AML-193 (cell line): ENCODE measurements at regions not wholly inside any gene's neighbourhood (a gene's known extent, or its start where the extent isn't known, plus 50 kb on each side); places are given as distances from the start of the nearest gene placed in this dataset.
"Not testable (repeated sequence)": the region's sequence is repeated elsewhere in the genome, so short reads cannot be mapped to it uniquely, and the experiment has no call there.

Experiments used
- DNase-seq, 2 experiments: peaks; one replicate each; lab custom pipeline; 2025; lab: John Stamatoyannopoulos, UW

DNA sequence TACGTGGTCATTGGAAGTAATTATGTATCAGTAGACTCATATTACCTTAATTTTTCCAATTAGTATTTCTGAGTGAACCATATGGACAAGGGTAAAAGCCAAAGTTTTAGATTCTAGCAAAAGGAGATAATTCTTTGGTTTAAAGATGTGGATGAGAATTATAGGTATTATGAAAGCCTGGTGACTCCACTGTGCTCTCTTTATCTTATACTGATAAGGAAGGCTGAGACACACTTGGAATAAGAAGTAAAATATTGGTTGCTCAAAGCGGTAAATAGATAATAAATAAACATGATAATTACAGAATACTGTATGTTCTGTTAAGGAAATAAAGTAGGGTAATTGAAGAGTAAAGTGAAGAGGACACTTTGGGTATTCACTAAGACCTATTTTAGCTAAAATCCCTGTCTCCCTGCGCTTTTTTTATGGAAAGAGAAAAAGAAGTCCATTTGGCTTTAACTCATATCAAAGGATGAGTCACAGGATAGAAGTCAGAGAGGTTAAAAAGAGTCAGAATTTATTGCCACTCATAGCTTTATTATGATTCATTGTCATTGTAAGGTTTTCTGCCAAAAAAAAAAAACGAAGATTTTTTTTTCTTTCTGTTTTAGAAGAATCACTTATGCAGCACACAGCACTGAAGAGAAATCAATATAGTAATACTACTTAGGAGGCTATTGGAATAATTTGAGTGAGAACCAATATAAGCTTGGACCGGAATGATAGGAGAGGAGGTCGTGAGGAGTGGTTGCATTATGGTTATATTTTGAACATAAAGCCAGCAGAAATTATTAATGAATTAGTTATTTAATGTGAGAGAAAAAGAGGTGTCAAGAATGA lies 2463.1 kb downstream of the ARAP2 start:
- no peak for DNase-seq

DNA sequence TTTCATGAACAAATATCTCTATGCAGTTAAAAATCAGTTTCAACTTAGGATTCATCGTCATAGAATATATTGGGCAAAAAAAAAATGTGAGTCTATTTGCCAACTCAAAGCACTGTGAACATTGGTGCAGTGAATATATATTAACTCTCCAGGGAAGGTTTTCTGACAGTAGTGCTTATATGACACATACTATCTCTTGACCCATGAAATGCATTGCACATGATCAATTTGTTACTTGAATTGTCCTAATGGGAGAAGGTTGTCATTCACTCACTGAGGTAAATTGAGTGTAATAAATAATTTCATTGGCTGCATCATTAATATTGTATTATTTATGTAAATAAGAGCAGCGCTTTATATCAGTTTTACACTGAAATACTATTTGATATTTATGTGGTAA lies 2458.5 kb downstream of the ARAP2 start:
- DNase-seq: no peak

DNA sequence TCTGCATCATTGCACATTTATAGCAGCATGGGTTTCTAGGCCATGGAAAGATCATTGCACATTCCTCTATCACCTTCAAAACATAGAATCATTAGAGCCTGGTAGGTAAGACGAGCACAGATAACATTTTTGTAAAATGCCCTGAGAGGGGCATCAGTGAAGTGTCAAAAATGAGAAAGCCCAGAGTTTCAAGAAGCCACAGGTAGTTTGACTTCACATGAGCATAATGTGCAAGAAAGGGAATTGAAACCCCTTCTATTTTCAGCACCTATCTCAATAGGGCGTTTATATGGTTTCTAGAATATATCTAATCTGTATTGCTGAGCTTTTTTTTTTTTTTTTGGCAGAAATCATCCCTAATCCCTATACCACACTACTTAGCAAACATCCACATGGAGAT lies 2441.7 kb downstream of the ARAP2 start:
- no peak for DNase-seq

DNA sequence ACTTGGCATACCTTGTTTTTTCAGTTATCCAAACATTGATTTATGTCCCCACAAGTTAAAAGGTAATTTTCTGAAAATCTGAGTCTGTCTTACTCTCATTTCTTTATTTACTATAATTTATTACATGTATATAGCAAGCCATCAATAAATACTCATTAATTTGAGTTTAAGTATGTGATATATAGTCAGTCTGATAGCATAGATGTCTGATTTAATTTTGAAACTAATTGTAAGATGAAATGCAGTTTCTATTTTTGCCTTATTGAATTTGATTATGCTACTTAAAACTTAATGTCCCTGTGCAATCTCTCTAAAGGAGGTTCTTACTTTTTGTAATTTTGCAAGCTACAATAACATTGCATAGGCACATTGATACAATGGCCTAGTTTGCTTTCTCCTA lies 2418.6 kb downstream of the ARAP2 start:
- no peak for DNase-seq

DNA sequence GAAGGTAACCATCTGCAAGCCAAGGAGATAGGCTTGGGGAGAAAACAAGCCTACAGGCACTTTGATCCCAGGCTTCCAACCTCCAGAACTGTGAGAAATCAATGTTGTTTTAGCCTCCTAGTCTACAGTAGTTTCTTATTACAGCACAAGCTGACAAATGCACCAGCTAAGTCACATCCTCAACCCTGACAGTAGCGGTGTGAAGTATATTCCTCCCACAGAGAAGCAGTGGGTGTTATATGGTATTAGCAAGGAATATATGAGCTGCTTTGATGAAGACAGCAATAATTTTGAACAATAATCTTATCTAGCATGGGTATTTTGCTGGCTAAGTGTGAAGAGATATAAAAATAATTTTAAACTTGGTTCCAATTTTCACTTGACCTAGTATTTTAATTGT lies 2415.0 kb downstream of the ARAP2 start:
- DNase-seq: not testable (repeated sequence)

DNA sequence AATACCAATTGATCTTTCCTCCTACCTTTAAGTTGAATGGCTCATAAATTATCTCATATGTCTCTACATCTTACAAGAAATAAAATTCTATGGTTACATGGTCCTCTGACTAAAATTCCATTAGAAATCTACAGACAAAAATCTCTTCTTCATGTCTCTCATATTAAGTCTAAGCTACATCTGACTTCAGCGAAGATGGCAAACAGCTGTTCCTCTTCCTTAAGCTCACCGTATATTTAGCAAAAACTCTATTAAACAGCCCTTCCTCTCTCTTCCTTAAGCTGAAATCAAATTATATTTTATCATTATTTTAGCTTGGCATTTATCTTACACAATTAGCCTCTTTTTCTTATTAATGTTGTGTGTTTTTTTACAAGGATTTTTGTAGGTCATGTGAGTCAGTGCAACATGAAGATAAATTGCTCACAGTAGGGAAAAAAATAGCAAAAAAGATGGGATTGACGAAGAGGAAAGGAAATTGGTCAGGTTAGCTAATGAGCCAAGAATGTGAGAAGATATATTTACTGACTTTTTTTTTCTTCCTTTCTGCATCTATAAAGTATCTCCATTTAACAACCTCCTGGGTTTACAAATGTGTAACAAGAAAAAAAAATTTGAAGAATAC lies 2412.8 kb downstream of the ARAP2 start:
- DNase-seq: no peak

DNA sequence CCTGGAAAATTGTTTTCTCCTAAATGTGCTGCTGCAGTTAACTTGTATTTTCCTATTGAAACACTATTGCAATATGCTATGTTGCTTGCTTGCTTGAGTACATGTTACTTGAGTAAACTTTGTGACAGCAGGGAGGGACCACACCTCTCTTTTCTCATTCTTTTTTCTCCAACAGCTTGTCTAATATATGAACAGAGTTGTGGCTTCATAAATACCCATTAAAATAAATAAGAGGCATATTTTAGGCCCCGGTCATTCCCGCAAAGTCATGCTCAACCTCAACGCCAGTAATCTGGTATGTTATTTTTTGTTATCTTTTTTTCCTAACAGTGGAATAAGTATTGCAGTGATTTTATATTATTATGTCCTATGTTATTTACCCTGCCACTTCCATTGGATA lies 2408.6 kb downstream of the ARAP2 start:
- DNase-seq: not testable (repeated sequence)

DNA sequence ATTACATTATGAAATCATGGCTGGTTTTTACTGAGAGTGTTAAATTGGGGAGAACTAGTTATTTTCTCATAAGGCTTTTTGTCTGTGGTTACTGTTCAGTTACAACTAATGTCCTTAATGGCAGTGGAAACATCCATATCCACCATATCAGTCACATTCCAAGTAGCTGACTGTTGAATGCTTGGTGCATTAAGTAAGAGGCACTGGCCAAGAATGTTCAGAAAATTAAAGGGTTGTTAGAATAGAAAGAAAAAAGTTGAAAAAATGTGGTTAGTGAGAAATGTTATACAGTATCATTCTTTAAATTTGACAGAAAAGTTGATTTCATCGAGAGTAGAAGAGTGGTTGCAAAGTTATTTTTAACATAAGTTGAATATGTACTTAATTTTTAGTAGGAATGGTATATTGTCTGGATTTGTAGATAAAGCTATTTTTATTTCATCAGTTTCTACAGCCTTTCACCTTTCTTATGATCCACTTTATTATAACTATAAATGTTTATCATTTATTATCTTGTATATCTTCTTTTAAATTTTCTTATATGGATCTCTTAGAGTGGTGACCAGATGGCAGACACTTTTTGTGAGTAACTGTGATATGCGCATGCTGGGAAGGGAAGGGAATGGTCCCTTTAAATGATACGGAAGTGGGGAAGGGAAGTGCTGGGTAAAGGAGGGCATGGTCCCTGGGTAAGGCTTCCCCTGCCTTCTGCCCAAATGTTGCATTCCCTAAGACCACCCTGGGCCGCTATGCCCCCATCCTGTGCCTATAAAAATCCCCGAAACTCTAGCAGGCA lies 2407.1 kb downstream of the ARAP2 start:
- DNase-seq: no peak

DNA sequence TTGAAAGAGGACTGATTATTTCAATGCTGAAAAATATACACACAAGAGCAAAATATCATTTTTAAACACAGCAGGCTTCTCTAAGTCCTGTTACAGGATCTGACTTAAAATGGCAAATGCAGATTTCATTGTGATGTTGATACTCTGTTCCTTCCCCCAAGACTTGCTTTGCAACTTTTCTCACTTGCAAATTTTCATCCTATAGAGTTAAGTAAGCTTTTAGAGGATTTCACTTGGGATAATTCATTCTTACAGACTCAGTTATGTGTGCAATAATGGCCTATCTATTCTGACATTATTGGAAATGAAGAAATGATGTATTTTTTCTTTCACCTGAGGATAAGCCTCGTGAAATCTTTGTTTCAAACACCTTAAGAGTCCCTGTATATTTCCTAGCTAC lies 2403.2 kb downstream of the ARAP2 start:
- no peak for DNase-seq

DNA sequence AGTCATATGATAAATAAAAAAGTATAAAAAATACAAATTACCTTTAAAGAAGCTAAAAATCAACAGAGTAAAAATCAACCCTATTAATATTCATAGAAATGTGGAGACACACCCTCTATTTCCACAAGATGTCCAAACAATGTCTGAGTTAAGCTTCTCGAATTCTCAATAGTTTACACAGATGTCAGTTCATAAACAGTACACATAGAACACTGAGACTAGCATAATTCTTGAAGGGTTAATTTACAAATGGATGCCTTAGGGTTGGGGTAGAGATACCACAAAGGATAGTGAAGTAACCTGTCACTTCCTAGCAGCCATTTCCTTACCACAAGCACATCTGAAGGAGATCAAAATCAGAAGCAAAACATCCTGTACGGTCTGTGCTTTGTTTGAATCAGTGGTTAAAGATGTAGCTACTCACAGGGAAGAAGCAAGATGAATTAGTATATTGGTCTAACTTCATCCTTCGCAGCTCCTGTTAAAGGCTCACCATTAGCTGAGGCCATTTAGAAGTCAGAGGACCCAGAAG lies 2393.9 kb downstream of the ARAP2 start:
- no peak for DNase-seq

DNA sequence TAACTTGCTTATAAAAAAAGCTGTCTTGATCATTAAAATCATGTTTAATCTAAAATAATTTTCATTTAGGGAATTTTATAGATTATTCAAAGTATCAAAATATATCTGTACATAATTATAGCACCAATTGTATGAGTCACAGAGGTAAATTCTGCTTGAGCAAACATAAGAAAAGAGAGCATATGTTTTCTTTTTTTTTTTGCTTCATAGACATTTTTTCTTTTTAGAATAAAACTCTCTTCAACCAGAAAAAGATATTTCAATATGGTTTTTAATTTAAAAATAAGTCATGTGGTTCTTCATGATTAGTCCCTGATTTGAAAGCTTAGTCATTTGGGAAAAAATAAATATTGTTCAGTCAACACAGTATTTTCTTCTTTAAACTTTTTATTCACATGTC lies 2390.6 kb downstream of the ARAP2 start:
- not testable (repeated sequence) for DNase-seq

DNA sequence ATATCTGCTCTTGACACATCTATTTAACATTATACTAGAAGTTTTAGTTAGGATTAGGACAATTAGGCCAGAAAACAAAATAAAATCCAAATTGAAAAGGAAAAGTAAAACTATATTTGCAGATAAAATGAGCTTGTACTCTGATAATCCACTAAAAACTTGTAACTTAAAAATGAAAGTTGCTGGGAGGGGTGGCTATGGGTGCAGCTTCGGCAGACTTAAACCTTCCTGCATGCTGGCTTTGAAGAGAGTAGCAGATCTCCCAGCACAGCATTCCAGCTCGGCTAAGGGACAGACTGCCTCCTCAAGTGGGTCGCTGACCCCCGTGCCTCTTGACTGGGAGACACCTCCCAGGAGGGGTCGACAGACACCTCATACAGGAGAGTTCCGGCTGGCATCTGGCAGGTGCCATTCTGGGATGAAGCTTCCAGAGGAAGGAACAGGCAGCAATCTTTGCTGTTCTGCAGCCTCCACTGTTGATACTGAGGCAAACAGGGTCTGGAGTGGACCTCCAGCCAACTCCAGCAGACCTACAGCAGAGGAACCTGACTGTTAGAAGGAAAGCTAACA lies 2379.9 kb downstream of the ARAP2 start:
- DNase-seq: no peak

DNA sequence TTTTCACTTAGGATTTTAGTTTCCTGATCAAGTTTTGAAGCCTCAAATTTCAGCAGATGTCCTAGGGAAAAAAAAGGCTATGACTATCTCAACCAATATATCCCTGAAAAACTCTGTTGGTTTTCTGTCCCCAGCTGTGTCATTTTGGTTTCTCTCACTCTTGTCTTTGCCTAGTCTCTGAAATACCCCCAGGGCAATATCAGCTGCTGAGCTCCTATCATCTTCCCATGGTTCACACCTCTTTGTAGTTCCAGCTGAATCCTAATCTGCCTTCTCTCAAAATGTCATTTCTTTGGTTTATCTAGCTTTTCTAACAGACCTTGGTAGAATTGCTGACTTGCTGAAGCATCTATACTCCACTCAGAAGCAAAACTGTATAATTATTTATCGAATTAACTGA lies 2370.5 kb downstream of the ARAP2 start:
- no peak for DNase-seq

DNA sequence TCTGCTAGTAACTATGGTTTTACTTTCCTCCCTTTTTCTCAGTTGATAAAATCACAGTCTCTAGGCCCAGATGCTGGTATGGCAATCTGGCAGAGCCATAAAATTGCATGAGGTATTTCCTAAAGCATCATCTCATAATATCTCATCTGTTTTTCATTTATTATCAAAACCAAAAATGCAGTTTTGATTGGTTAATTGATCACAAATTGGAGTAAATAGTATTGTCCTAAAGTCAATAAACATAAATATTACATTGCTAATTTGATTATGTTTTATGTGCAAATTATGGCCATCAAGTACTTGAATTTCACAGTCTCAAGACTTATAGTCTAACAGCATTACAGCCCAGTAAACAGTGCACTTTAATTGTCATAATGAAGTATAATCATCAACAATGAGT lies 2365.6 kb downstream of the ARAP2 start:
- no peak for DNase-seq

DNA sequence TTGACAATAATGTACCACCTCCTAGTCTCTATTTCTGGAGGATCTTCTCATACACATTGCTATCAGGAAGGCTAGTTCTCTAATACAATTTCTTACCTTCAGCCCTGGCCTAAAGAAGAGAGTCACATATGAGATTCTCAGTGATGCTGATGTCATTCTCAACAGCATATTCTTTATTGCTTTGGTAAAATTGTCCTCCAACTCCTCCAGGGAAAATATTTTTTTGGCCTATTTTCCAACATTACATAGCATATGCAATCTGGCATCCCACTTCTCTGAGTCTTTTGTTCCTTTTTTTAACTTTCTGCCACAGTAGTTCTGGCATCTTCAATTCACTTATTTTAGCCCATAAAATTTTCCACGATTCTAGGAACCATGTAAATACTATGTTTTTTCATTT lies 2363.1 kb downstream of the ARAP2 start:
- no peak for DNase-seq

DNA sequence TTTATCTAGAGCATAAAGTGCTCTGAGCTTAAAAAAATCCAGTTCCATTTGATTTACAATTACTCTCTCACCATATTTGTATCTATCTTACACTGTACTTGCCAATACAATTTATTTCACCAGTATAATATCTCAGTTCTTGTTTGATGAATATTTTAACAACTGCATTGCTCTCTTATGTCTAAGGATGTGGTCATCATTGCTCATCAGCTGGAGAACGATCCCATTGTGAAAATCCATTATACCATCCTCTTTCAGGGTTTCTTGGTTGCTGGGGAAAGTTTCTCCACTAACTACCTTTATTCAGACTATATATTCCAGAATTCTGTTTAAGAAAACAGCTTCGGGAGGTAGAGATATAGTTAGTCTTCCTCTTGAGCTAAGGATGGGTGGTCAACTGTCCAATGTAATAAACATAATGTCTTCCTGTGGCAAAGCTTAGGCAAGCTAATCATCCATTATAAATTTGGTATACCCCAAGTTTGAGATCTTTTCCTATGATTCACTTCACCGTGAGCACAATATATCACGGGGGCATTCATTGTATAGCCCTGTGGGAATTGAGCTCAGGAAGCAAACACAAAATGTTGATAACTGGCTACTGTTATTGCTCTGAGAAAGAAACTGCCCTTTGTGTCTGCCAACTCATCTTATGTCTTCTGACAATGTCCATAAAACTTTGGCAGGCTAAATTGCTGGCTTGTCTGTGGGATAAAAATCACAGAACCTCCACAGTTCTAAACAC lies 2361.9 kb downstream of the ARAP2 start:
- no peak for DNase-seq

DNA sequence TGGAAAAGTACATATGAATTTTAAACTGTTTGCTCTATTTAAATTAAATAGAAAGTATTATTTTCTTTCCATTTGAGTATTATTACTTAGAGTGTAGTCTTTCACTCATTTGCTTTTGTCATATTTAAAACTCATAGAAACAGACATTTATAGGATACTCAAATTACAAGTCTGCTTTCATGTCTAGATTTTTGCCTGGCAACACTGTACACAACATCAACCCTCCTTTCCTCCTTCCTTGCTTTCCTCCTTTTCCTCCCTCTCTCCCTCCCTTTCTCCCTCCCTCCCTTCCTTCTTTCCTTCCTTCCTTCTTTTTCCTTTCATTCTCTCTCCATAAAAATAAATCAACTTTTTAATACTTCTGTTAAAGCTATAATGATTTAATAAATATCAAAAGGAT lies 2361.2 kb downstream of the ARAP2 start:
- DNase-seq: no peak

DNA sequence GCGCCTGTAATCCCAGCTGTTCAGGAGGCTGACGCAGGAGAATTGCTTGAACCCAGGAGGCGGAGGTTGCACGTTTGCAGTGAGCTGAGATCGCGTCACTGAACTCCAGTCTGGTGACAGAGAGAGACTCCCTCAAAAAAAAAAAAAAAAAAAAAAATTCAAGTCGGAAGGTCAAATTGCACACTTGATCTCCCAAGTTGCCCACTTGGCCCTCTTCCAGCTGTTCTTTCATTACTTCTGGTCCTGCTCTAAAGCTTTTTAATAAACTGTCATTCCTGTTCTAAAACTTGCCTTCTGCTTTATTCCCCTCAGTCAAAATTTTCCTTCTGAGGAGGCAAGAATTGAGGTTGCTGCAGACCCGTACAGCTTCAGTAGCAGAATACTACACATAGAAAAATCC lies 2358.0 kb downstream of the ARAP2 start:
- DNase-seq: no peak

DNA sequence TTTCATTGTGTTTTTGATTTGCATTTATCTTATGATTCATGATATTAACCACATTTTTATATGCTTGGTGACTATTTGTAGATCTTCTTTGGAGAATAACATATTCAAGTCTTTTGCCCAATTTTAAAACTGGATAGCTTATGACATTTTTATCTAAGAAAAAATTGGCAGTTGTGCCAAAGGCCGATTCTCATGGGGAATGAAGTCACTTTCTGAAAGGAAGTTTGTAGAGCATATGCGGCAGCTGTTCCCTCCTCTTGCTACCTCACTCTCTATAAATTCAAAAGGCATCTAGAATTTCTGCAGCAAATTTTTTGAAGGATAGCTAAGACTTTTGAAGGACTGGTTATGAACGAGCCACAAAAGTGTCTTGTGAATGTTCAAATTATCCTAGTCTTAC lies 2353.5 kb downstream of the ARAP2 start:
- no peak for DNase-seq

DNA sequence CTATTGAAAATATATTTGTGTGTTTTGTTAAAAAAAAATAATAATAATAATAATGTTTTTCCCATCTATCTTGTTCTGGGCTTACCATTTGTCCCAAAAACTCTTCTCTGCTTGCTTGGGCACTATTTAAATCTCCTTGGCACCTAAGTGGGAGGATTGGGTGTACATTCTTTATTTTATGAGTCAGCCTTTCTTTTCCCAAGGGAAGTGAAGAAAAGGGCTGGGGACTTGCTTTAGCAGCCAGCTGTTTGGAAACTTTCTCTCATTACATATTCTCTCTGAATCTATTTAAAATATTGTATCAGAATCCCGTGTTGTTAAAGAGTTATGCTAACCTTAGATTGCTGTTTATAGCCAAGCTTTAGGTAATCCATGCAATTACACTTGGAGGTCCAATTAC lies 2332.4 kb downstream of the ARAP2 start:
- no peak for DNase-seq

DNA sequence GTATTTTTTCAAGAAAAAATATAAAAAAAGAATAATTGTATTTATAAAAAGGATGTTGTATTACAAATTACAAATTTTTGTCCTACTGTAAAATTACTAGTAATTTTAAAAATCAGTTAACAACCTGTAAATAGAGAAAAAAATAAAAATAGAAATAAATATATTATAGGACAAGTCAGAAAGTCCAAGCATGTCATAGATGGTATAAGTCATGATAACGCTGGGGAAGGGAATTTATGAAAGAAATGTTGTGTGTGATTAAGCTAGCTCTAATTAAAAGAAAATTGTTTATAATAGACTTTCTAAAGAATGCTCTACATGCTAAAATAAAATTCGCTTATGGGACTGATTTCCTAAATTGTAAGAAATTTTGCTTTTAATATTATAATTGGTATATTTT lies 2329.9 kb downstream of the ARAP2 start:
- no peak for DNase-seq

DNA sequence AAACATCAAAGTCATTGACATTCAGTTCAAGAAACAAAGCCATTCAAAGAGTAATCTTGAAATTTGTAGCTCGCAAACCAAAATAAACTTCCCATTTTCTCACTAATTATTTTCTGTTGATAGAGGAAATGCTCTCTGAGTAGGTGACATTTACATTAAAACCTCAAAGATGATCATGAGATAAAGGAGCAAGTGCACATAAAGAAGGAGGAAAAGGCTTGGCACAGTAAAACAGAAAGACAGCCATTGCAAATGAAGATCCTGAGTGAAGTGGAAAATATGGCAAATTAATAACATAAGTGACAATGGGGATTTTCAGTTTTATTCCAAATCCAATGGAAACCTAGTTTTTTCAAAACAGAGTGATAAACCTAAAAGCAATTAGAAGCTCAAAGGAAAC lies 2320.8 kb downstream of the ARAP2 start:
- no peak for DNase-seq
